ENCODE measurements at regions not wholly inside any gene's neighbourhood (a gene's known extent, or its start where the extent isn't known, plus 50 kb on each side); places are given as distances from the start of the nearest gene placed in this dataset.
"Not testable (repeated sequence)": the region's sequence is repeated elsewhere in the genome, so short reads cannot be mapped to it uniquely, and the experiment has no call there.

GRCh38 chr21:5244376-5244718 is 5277.0 kb upstream of the TPTE start:
- not testable (repeated sequence) for TF ChIP-seq CTCF, POLR2A (IDR thresholded peaks at IDR 0.05)
